Endothelial cell of umbilical vein (primary cell): ENCODE measurements at regions not wholly inside any gene's neighbourhood (a gene's known extent, or its start where the extent isn't known, plus 50 kb on each side); places are given as distances from the start of the nearest gene placed in this dataset.

Experiments
- BruUV-seq: library from RNA; stranded (reverse); fragments of 400-500 nt; replicated peaks from 2 replicates; lab custom pipeline; 2021; lab: Mats Ljungman, UMichigan
- CTCF ChIA-PET: fragments of 300-600, 350-600 bp; sonication (Branson Sonifier 250); formaldehyde crosslinking; loops from one replicate; lab custom pipeline; 2021; ENCODE audit warnings: antibody characterized with exemption, inconsistent platforms; lab: Charles Lee
- POLR2A ChIA-PET: fragments of 300-600, 350-600 bp; sonication (Branson Sonifier 250); formaldehyde crosslinking; loops from one replicate; lab custom pipeline; 2021; ENCODE audit warnings: antibody characterized with exemption, inconsistent platforms; lab: Charles Lee
- DNase-seq: peaks from one replicate; pipeline ENCODE4 v3.0.0-alpha.2; 2011; ENCODE audit warnings: low read depth, low spot score
- FAIRE-seq: peaks from 2 replicates; lab custom pipeline; 2011; peaks lifted over from hg19 to GRCh38; lab: Jason Lieb, UNC
- H2AFZ ChIP-seq: 2 replicates; pipeline ENCODE4 v1.6.0; 2012; ENCODE audit warnings: low read depth, low read length, control low read depth, inconsistent platforms
- H3K27ac ChIP-seq: 2 replicates; pipeline ENCODE4 v1.5.1; 2011; ENCODE audit warnings: low read depth, mild to moderate bottlenecking, control low read depth, low read length, moderate library complexity; ENCODE audit not compliant: insufficient read depth
- H3K27me3 ChIP-seq, 2 experiments: 2 replicates each; pipeline versions ENCODE4 v1.6.0 to v1.6.1; 2011; ENCODE audit warnings: low read length in 2 of 2, mixed read lengths in 1 of 2; ENCODE audit not compliant: control insufficient read depth in 2 of 2, insufficient read depth in 2 of 2
- H3K36me3 ChIP-seq, 2 experiments: 2 replicates in 1 of 2; 3 replicates in 1 of 2; pipeline ENCODE4 v1.5.1; 2011; ENCODE audit warnings: low read length in 2 of 2, mild to moderate bottlenecking in 1 of 2, moderate library complexity in 1 of 2; ENCODE audit not compliant: control insufficient read depth in 2 of 2, insufficient read depth in 2 of 2; ENCODE audit errors: extremely low read depth in 1 of 2
- H3K4me1 ChIP-seq: 3 replicates; pipeline ENCODE4 v1.5.1; 2011; ENCODE audit warnings: mild to moderate bottlenecking, low read length; ENCODE audit not compliant: control insufficient read depth, insufficient read depth; ENCODE audit errors: extremely low read depth
- H3K4me2 ChIP-seq: 2 replicates; pipeline ENCODE4 v1.6.1; 2011; ENCODE audit warnings: low read length, control low read depth, mixed read lengths; ENCODE audit not compliant: insufficient read depth
- H3K4me3 ChIP-seq, 3 experiments: fragments of 200-600 bp in 1 of 3; sonication (generic), shearing (Covaris generic) in 1 of 3; replicated peaks in 1 of 3; 2 replicates each; pipeline ENCODE4 v1.5.1; 2011 to 2016; ENCODE audit warnings: control low read depth in 3 of 3, low read length in 3 of 3, mild to moderate bottlenecking in 2 of 3, inconsistent platforms in 1 of 3, low read depth in 1 of 3, moderate library complexity in 1 of 3; ENCODE audit not compliant: insufficient read depth in 1 of 3
- H3K79me2 ChIP-seq: 2 replicates; pipeline ENCODE4 v1.6.0; 2012; ENCODE audit warnings: low read length, inconsistent platforms; ENCODE audit not compliant: control insufficient read depth, insufficient read depth
- H3K9ac ChIP-seq: replicated peaks from 2 replicates; pipeline ENCODE3; 2011; ENCODE audit warnings: low read length, control low read depth; ENCODE audit not compliant: insufficient read depth; ENCODE audit errors: extremely low read depth
- H3K9me1 ChIP-seq: replicated peaks from 3 replicates; pipeline ENCODE4 v1.6.0; 2011; ENCODE audit warnings: mild to moderate bottlenecking, low read length; ENCODE audit not compliant: control insufficient read depth, insufficient read depth; ENCODE audit errors: extremely low read depth
- H3K9me3 ChIP-seq: replicated peaks from 2 replicates; pipeline ENCODE4 v1.5.1; 2012; ENCODE audit warnings: low read length, inconsistent platforms; ENCODE audit not compliant: control insufficient read depth, insufficient read depth
- H4K20me1 ChIP-seq: replicated peaks from 2 replicates; pipeline ENCODE3; 2011; ENCODE audit warnings: mild to moderate bottlenecking, low read length; ENCODE audit not compliant: control insufficient read depth, insufficient read depth; ENCODE audit errors: extremely low read depth
- CTCF ChIP-seq, 2 donors: IDR thresholded peaks; 1 replicate in 1 of 2; 2 replicates in 1 of 2; pipeline ENCODE4 v1.5.1; 2011; ENCODE audit warnings: low read length in 2 of 2, mild to moderate bottlenecking in 2 of 2, moderate library complexity in 2 of 2, control low read depth in 1 of 2, inconsistent platforms in 1 of 2, low read depth in 1 of 2; ENCODE audit not compliant: insufficient read depth in 1 of 2; ENCODE audit errors: extremely low read depth in 1 of 2
- EZH2 ChIP-seq: IDR thresholded peaks from 2 replicates; pipeline ENCODE4 v1.6.1; 2012; ENCODE audit warnings: borderline replicate concordance, low read depth, mild to moderate bottlenecking, moderate library complexity, low read length, inconsistent platforms; ENCODE audit not compliant: severe bottlenecking
- FOS ChIP-seq: IDR thresholded peaks from 2 replicates; pipeline ENCODE4 v1.6.1; 2011; ENCODE audit warnings: mild to moderate bottlenecking, low read length, moderate library complexity, borderline replicate concordance; ENCODE audit not compliant: insufficient read depth
- GATA2 ChIP-seq: IDR thresholded peaks from 2 replicates; pipeline ENCODE4 v1.7.0; 2011; ENCODE audit warnings: low read depth, mild to moderate bottlenecking, moderate library complexity, mixed read lengths, low read length; ENCODE audit not compliant: insufficient read length, insufficient read depth
- MAX ChIP-seq: IDR thresholded peaks from 2 replicates; pipeline ENCODE4 v1.6.1; 2011; ENCODE audit not compliant: insufficient read depth, insufficient read length
- MYC ChIP-seq: IDR thresholded peaks from one replicate; pipeline ENCODE4 v1.6.1; 2011; ENCODE audit warnings: mild to moderate bottlenecking, low read depth, low read length
- POLR2A ChIP-seq: IDR thresholded peaks from 2 replicates; pipeline ENCODE4 v1.6.1; 2012; ENCODE audit warnings: low read depth, mild to moderate bottlenecking, control low read depth, low read length
- POLR2AphosphoS5 ChIP-seq: IDR thresholded peaks from 2 replicates; pipeline ENCODE4 v1.6.1; 2012; ENCODE audit warnings: low read depth, mild to moderate bottlenecking, control low read depth, low read length, moderate library complexity; ENCODE audit not compliant: insufficient read depth
- dilution Hi-C: fragments of 300-500 bp; cut with MboI; formaldehyde crosslinking; loops from one replicate; pipeline ENCODE4 v1.15.0; 2019; ENCODE audit warnings: low sequenced_read_pairs; ENCODE audit not compliant: extremely low pct_ligation_motif_present
- intact Hi-C: fragments of 100-400 bp; cut with micrococcal nuclease; formaldehyde crosslinking; loops from one replicate; pipeline ENCODE4 v1.10.0; 2022

GRCh38 chr2:181252262-181253148, 204.7 kb upstream of the ITGA4 start:
- Histone ChIP-seq H3K36me3 (no peaks in the 10 kb centered on the region), H3K4me1 (no peaks in the 10 kb centered on the region), H2AFZ (no peak overlapping the region), H4K20me1 (no peaks in the 10 kb centered on the region), H3K27me3 (no peaks in the 10 kb centered on the region), H3K4me3 (no peak overlapping the region), H3K4me2 (no peak overlapping the region), H3K9me1 (no peaks in the 10 kb centered on the region), H3K9me3 (no peaks in the 10 kb centered on the region), H3K27ac (no peak overlapping the region), H3K9ac (no peak overlapping the region), H3K79me2 (no peaks in the 10 kb centered on the region)
- ChIA-PET POLR2A (no interaction called here), CTCF (no interaction called here)
- no TSS peak for BruUV-seq
- TF ChIP-seq MYC (no peak), CTCF (IDR thresholded peaks at IDR 0.05; ENCODE audit: extremely low read depth in 1 of 2, insufficient read depth in 1 of 2, low read depth in 1 of 2, low read length in 2 of 2) (no peak)
- FAIRE-seq = no peak
- DNase-seq = no peak
- dilution Hi-C loops (no loop called here), intact Hi-C loops (no loop called here)

DNA sequence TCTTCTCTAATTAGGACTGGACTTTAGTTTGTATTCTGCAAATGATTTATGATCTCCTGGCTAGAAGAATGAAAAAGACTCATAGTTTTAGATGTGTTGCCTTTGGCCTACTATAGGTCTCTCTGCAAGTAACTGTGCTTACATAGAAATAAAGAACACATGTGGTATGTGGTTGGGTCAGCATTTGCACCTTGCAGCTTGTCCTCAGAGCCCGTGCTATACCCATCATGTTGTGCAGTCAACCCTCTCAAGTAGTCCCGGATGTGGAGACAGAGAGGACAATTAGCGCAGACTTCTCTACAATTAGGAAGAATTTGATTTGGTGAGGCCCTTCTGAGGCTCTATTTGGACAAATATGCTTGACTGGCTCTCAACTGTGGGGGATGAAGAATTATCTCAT, 203.7 kb upstream of the ITGA4 start:
- no peaks in the 10 kb centered on the region for H4K20me1 ChIP-seq
- ChIA-PET CTCF (no interaction called here), POLR2A (no interaction called here)
- DNase-seq (no peak), FAIRE-seq (no peak)
- no peak overlapping the region for H2AFZ ChIP-seq
- H3K4me1 ChIP-seq = no peaks in the 10 kb centered on the region
- BruUV-seq = no TSS peak
- intact Hi-C loops (no loop called here), dilution Hi-C loops (no loop called here)
- H3K4me2 ChIP-seq = no peak overlapping the region
- TF ChIP-seq MYC (no peak), GATA2 (no peak), POLR2AphosphoS5 (no peak), EZH2 (no peak), MAX (no peak), FOS (no peak), POLR2A (no peak)
- H3K4me3 ChIP-seq = no peak overlapping the region
- H3K9me1 ChIP-seq = no peaks in the 10 kb centered on the region
- H3K36me3 ChIP-seq = no peaks in the 10 kb centered on the region
- H3K27ac ChIP-seq = no peak overlapping the region
- no peak overlapping the region for H3K9ac ChIP-seq
- no peaks in the 10 kb centered on the region for H3K27me3 ChIP-seq
- no peaks in the 10 kb centered on the region for H3K79me2 ChIP-seq
- H3K9me3 ChIP-seq = no peaks in the 10 kb centered on the region
